Adrenal gland (tissue), 5 donors: ENCODE measurements at regions not wholly inside any gene's neighbourhood (a gene's known extent, or its start where the extent isn't known, plus 50 kb on each side); places are given as distances from the start of the nearest gene placed in this dataset.
A peak's percentile ranks its signal among the peaks of the same experiment; 100 is the strongest.

ENCODE experiments used
- POLR2A ChIP-seq, 2 donors: fragments of 450-650 bp; IDR thresholded peaks; one replicate each; pipeline ENCODE4 v1.6.1; 2017; ENCODE audit warnings: antibody characterized with exemption in 2 of 2, mild to moderate bottlenecking in 2 of 2, moderate library complexity in 1 of 2
- TF ChIP-seq, protein P1 (sequence below), 6 experiments: fragments of 450-650 bp in 4 of 6; fragments of 200-600 bp in 2 of 6; sonication (generic) in 1 of 6; IDR thresholded peaks; 1 replicate in 5 of 6; 2 replicates in 1 of 6; pipeline versions ENCODE4 v1.5.1 to v1.8.0; 2016 to 2021; ENCODE audit warnings: antibody characterized with exemption in 6 of 6, mild to moderate bottlenecking in 2 of 6, moderate library complexity in 1 of 6
- donor health status: DM: no; HTN: no; CAD: no.

DNA sequence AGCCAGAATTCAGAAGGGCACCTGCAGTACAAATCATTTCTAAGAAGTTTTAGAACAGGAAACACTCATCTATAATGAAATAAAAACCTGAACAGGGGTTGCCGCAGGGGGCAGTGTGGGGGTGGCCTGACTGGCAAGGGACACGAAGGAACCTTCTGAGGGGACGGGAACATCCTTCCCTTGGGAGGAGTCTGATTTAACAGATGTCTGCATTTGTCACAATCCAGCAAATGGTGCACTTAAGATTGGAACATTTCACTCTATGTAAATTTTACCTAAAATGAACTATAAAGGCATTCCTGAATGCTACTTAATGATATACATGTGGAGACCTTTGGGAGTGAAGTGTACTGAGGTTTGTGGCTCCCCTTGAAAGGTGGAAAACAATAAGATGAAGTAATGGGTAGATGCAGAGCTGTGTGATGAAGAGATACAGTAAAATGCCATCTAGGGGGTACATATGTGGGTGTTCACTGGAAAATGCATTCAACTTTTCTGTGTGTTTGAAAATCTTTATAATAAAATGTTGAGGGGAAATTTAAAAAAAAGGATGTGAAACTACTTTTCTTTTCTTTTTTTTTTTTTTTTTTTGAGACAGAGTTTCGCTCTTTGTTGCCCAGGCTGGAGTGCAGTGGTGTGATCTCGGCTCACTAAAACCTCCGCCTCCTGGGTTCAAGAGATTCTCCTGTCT lies 89.5 kb downstream of the SNX5 start:
- TF ChIP-seq, protein P1, sequence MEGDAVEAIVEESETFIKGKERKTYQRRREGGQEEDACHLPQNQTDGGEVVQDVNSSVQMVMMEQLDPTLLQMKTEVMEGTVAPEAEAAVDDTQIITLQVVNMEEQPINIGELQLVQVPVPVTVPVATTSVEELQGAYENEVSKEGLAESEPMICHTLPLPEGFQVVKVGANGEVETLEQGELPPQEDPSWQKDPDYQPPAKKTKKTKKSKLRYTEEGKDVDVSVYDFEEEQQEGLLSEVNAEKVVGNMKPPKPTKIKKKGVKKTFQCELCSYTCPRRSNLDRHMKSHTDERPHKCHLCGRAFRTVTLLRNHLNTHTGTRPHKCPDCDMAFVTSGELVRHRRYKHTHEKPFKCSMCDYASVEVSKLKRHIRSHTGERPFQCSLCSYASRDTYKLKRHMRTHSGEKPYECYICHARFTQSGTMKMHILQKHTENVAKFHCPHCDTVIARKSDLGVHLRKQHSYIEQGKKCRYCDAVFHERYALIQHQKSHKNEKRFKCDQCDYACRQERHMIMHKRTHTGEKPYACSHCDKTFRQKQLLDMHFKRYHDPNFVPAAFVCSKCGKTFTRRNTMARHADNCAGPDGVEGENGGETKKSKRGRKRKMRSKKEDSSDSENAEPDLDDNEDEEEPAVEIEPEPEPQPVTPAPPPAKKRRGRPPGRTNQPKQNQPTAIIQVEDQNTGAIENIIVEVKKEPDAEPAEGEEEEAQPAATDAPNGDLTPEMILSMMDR (IDR thresholded peaks at IDR 0.05), result peak in 1 of 6 experiments; percentile 9
- no peak for TF ChIP-seq POLR2A (IDR thresholded peaks at IDR 0.05)
